Eye (tissue), 1 donor: ENCODE measurements at regions not wholly inside any gene's neighbourhood (a gene's known extent, or its start where the extent isn't known, plus 50 kb on each side); places are given as distances from the start of the nearest gene placed in this dataset.

ENCODE experiments used
- DNase-seq: peaks from one replicate; pipeline ENCODE4 v3.0.0-alpha.2; 2015

DNA sequence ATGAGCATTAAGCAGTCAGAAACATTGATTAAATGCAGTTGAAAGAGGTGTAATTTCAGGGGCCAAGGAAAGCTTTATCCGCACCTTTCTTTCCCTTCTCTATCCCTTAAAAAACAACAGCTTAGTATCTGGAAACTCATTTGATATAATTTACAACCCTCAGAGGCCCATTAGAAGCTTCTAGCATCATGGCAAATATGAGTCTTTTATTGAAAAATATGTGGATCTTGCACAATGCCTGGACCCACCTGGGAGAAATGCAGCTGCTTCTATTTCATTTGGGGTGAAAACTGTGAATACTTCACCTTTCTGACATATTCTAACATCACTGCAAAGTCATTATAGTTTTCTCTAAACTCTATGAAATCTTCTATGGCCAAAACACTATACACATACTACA lies 492.2 kb upstream of the PSMD7 start:
- no peak for DNase-seq

DNA sequence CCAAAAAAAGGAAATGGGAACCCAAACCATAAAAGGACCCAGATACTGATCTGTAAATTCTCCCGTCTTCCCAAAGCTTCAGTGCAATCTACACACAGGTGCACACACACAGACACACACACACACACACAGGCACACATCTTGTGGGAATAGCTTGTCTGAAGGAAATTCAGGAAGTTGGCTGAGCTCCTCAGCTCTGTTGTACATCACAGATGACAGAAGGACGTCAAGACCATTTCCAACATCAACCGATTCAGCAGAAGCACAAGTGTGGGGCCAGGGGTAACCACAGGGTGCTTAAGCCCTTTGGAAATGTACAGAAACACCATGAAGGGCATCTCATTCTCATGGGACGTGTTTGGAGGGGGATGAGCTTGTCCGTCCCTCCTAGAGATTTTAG lies 498.1 kb upstream of the PSMD7 start:
- no peak for DNase-seq

DNA sequence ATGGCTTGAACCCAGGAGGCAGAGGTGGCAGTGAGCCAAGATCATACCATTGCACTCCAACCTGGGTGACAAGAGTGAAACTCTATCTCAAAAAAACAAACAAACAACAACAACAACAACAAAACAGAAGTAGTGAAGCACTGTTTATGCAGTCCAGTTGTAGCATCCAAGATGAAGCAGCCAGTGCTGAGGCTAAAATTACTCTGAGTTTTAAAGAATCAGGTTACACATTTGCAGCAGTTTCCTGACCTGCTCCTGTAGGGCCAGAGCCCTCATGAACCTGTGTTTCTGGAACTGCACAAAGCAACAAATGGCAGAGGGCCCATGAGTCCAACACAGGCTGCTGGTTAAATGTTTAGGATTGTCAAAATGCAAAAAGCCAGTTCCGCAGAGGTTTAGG lies 499.5 kb upstream of the PSMD7 start:
- no peak for DNase-seq

DNA sequence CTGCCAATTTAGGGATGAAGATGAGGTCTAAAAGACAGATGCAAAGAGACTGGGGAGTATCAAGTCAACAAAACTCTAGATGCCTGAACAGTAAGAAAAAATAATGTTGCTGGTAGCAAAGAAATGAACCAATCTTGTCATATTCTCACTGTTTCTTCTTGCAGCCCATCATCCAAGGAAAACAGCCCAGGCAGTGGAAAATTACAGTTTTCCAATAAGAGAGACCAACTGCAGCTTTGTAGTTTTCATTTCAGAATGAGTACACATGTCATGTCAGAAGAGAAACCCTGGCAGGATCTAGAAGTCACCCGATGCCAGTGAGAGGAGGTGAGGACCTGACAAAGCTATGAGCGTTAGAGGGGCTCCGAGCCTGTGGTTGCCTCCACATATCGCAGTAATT lies 500.4 kb upstream of the PSMD7 start:
- DNase-seq = peak; percentile 23

DNA sequence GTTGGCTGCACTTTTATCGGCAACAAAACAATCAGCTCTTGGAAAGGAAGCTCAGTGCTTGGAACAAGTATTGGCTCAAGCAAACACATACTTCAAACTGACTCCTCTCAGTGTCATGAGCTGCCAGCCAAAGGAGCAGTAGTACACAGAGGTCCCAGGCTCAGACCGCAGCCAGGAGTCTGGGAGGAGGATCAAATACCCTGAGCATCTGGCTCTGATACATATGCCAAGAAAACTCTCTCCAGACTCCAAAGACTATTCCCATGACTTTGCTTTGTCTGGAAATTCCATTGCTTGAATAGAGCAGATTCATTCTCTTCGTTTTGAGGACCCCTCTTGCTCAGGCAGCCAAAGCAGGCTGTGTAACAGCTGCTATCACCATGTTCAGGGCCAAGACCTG lies 501.6 kb upstream of the PSMD7 start:
- peak; percentile 48 for DNase-seq

DNA sequence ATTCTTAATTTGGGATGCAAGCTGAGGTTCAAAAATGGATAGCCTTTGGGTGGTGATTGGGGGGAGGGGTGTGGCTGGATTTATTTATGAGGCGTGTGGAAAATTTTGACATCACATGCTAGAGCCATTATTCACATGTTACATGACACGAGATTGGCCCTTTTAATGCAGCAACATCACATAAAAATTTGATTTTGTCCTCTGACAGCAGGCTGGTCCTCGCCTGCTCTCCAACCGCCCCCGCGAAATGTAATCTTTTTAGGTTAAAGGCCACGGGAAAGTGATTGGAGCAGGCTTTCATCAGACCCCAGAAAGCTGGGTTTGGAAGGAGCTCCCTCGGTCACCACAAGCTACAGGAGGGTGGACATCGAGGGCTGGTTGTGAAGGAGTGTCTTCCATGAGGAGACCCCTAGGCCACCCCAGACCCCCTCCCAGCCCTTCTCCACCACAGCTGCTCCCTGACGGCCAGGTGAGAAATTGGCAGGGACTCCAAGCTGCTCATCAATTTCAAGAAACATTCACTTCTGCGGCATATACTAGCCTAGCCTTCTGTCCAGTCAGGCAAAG lies 502.7 kb upstream of the PSMD7 start:
- no peak for DNase-seq

DNA sequence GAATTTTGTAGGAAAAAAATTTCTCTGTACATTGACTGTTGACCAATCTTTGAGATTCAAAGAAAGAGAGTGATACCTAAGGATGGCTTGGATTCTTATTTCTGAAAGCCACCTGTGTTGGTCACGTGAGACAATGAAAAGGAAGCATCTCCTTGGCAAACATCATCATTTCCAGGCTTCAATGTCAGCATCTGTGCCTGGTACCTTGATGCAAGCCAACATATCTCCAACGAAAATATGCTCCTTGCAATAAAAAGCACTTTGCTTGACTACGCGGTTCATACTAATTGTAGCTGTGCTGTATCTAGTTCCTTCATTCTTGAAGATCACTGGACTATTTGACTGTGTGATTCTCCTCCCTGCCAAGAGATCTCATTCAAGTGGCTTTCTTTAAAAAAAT lies 503.4 kb upstream of the PSMD7 start:
- peak; percentile 35 for DNase-seq

DNA sequence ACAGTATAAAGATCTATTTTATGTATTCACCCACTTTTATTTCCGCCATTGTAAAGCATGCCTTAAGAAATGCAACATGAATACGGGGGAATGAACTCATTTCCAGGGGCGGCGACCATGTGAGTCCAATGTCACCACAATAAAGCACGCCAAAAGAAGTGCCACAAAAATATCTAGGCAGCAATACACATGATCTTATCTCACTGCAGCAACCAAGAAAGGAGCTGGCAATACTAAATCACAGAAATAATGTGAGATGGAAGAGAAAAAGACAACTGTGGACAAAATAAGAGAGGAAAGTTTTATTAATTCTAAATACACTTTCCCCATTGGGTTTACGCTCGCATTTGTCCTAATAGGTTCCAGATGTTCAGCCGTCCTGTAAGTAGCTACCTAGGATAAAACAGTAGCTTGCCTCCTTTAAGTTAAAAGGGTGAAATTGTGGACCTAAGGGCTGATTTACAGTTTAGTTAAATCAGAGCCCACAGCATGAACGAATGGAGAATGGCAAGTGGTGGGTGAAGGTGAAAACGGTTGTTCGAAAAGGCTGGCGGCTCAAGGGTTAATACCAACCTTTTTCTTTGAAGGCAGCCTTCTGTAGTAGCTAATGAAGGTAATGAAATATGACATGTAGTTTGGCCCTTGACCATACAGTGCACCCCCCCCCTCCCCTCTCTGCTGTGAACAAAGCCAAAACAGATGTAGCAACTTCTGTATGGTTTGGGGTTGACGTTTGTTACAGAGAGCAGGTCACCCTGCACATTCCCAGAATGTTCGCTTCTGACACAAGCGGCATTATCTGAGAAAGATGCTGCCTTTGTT lies 504.2 kb upstream of the PSMD7 start:
- DNase-seq = peak; percentile 81

DNA sequence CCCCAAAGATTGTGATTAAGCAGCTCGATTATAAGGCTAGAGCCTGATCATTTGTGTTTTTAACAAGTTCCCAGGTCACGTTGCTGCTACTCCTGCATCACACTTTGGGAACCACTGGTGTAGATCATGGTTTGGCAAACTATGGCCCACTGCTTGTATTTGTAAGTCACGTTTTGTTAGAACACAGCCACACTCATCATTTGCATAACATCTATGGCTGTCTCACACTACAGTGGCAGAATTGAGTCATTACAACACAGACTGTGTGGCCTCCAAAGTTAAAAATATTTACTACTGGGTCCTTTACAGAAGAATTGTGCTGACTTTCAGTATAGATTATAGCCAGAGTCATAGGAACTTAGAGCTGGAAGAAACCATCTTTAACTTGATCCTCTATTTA lies 515.3 kb upstream of the PSMD7 start:
- no peak for DNase-seq

DNA sequence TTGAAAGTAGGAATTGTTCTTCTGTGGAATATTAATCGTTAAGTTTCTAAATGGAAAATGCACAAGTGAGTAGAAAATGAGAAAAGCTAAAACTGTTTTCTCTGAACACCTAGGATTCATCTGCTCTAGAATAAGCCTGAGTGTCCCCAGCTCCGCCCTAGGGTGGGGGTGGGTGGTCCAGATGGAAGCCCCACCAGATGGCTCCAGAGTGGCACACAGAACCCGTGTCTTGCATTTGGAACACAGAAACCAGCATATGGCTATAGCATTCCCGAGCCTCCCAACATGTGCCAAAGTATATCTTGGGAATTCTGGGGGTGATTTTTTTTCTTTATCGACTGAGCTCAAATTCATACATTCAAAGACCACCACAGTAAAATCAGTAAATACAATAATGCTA lies 517.7 kb upstream of the PSMD7 start:
- DNase-seq = no peak

DNA sequence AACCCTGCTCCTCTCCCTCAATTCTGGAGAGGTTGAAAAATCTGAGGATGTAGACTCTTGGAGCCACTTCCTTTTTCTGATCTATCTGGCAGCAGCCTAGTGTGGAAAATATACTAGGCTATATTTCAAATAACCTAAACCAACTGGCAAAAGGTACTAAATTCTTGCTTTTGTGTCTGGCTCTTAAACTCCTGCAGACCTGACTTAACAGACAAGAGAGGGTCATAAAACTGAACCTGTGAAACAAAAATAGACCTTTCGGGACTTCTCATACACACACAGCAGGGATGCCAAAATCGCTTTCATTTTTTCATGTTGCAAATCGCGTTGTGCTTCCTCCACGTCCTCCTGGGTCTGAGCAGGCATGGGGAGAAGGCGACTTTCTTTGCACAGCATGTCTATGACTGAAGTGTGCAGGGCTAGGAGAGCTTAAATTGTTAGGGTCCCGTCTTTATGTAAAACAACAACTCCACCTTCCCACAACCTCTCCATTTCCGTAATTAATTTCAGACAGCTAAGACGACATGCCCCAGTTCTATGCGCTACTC lies 520.7 kb upstream of the PSMD7 start:
- no peak for DNase-seq

DNA sequence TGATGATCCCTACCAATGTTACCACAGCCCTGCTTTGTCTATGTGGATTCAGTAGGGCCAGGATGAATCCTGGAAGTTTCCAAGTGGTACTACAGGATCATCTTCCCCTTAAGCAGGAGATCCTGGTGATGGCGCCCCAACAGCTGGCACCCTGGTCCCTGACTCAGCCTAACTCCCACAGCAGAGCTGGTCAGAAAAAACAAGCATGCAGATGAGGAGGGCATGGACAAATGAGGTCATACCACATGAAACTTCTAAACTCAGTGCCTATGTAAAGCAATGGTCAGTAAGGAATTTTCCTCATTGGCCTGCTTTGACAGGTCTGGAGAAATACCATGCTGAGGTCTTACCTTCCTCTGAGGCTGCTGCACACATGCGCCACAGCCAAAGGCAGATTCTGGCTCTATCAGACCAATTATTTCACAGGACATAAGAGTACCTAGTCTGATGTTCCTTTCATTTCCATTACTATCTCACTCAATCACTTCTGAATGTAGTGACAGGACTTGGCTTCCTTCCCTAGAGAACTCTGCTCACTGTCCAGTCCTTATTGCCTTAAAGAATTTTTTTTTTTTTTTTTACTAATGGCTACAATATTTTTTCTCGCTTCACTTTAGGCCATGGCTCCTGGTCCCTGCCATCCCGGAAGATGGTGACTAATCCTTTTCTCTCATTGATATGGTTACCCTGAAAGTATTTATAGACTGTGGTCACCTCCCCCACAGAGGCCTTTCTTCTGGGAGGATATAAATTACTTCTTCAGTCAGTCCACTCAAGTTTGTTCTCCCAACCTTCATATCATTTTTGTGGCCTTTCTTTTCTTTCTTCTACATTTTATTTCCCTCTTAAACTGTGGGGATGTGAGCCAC lies 525.2 kb upstream of the PSMD7 start:
- no peak for DNase-seq

DNA sequence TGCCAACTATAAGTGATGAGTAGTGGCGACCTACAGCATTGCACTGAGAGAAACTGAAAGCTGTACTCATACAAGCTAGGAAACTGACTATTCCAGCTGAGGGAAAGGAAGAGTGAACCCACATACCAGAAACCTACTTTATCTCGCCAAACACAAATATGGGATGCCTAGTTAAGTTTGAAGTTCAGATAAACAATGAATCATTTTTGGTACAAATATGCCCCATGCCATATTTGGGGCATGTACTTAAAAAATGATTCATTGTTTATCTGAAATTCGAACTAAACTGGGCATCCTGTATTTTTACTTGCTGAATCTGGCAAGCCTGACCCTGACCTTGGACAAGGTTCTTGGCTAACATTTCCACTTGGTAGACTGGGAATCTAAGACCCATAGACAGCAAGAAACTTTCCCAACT lies 527.8 kb upstream of the PSMD7 start:
- DNase-seq = no peak

DNA sequence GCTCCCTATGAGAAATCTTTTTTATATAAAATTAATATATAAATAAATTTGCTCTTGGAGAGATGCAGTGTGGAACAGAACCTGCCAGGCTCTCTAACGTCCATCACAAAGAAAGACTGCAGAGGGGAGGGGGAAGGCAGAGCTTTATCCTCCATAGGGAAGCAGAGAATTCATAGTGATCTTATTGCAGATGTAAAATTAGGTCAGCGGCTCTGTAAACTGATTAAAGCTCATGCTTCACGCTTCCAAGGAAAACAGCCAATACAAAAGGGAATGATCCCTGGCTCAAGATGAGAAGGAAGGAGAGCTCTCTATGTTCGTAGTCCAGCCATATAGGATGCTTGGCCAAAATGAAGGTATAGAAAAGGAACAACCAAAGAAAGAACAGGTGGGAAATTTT lies 532.3 kb upstream of the PSMD7 start:
- DNase-seq = peak; percentile 45

DNA sequence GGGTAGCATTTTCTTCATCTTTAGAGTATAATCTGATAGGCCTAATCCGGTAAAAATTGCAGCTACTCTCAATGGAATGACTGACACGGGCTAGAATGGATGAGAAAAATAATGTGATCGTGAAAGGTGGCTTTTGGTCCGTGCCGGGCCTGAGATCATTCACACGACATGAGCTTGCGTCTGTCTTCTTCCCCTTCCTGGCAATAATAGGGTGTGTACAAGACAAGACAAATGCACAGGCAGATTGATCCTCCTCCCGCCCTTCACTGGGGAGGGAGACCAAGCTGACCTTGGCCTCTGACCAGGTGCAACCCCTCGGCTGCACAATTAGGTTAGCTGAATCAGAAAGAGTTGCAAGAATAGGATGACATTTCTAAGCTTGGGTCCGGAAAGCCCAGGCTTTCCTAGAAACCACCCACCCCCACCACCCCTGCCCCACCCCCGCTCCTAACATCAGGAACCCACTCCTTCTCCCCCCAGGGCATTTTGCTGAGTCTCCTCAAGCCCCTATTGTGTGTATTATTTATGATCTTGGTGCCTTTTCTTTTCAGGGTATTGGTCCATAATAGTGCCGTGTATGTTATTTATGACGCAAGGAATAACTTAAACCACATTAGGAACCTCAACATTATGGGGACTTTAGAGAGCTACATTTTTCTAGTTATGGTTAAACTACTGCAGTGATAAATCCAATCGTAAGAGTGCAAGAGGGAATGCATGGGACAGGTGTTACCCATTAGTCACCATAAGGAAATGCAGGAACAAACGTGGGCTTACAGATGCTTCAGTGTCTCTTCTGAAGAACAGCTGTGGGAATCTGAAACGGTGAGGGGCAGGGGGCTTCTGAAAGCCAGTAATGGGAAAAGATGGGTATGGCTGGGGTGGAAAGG lies 540.1 kb upstream of the PSMD7 start:
- peak; percentile 29 for DNase-seq

DNA sequence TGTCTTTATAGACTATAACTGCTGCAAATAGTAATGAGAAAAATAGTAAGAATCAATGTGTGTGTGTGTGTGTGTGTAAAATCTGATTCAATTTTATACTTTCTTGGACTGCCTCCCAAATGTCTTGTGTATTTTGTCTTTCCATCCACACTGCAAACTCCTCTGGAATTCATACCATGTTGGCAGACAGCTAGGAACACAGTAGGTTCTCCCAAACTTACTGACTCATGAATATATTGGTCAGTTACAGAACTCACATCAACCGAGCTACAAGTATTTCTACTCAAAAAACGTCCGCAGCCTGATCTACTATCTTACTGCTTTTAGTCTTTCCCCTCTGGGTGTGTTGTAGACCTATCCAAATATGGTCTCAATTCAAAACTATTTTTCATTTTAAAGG lies 542.7 kb upstream of the PSMD7 start:
- no peak for DNase-seq

DNA sequence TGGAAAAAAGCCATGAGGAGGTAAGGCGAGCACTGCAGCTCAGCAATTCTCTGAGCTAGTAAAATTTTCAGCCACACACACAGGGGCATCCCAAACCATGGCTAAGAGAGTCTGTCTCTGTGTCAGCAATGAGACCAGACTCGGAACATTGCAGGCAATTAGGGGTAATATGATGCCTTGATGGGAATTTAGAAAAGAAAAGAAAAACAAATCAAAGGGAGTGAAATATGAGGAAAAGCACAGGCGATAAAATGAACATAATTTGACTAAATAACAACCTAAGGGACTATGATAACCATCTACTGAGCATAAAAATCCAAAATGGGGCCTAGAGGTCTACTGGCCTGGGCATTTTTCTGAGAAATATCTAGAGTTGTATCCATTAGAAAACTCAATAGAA lies 546.0 kb upstream of the PSMD7 start:
- DNase-seq = no peak

DNA sequence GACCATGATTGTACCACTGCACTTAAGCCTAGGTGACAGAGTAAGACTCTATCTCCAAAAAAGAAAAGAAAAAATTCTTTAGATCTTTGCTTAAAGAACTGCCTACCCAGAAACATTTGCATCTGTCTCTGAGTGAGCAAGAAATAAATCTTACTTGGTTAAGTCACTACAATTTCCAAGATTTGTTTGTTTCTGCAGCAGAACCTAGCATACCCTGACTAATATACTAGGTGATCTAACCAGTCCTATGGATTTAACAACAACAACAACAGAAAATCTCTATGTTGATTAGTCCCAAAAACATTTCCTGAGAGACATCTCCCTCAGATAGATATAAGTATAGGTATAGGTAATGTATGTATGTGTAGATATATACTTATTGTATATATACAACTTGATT lies 549.3 kb upstream of the PSMD7 start:
- no peak for DNase-seq

DNA sequence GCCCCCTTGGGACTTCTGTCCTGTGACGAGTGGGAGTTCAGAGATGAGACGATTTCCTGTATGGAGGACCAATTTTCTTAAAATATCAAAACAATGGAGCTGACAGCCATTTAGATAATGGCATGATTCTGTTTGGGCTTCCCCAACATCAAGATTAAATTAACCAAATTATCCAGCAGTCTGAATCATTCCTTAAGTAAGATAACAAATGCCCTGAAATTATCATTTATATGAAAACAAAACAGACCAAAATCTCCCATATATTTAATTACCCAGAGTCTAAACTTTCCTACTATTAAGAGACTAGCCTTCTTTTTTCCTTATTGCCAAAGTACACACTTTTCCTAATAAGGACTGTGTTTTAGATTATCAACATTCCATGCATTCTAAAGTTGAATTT lies 550.1 kb upstream of the PSMD7 start:
- DNase-seq = no peak

DNA sequence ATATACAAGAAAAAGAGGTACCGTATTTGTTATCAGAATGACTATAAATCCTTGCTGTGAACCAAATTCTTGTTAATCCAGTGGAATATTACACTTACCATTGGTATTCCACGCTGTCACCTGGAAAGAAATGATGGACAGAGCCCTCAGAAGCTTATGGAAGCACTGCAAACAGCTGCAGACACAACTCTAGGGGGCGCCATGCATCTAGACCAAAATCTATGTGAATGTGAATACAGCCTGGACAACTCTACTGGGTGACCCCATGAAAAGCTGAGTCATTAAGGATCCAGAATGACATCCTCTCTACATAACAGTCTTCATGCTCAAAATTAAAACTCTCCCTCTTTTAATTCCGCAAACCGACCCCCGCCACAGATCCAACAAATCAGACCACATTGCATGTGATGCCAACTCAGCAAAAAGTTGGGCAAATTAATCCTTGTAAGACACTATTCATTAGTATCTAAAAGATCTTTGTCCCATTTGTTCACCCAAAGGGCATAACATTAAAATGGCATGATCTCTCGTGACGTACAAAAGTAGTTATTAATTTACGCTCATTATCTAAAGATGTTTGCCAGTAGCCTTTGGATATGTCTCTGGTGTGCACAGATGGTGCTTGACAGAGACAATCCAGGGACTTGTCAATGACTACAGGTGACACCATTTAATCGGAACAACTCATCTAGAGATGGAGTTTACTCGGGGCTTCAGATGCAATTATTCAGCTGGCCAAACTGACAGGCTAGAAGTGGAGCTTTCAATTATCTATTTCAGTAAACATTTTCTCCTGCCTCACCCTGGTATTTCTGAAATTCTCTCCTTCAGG lies 552.7 kb upstream of the PSMD7 start:
- DNase-seq = peak; percentile 26

DNA sequence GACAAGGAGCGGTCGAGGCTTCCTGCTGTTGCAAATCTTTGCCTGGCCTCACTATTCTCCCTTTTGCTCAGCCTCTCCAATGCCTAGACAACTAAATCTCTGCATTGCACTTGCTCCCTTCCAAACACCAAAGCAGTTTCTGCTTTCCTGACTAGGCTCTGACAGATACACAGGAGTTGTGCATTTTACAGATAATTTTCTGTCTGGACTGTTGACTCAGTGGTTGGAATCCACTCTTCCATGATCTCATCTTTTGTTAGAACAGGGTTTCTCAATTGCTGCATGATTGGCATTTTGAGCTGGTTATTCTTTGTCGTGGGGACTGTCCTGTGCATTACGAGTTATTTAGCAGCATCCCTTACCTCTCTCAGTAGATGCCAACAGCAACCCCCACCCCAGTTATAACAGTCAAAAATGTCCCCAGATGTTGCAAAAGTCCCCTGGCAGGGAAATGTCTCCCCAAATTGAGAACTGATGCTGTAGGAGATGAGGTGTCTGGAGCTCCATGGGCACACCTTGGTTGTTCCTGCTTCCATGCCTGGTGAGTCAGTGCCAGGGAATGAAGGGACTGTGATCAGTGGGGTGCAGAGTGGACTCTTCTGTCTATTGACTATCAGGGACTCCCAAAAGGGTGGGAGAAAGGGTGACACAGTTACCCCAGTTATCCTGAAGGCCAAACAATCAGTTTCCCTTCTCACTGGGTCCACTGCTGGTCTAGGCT lies 557.4 kb upstream of the PSMD7 start:
- DNase-seq = no peak
